B cell (primary cell): ENCODE measurements at regions not wholly inside any gene's neighbourhood (a gene's known extent, or its start where the extent isn't known, plus 50 kb on each side); places are given as distances from the start of the nearest gene placed in this dataset.
"Not testable (repeated sequence)": the region's sequence is repeated elsewhere in the genome, so short reads cannot be mapped to it uniquely, and the experiment has no call there.

Experiments
- ATAC-seq: fragments of 200-7000 bp; cut with Tn5 transposase; one replicate; pipeline ENCODE4 v1.10.0; 2021; ENCODE audit warnings: low read depth, mild to moderate bottlenecking, moderate number of reproducible peaks, moderate library complexity
- CTCF ChIA-PET: fragments of 350-600 bp; sonication (Branson Sonifier 250); formaldehyde crosslinking; loops from one replicate; lab custom pipeline; 2021; ENCODE audit warnings: antibody characterized with exemption, inconsistent platforms; lab: Charles Lee
- POLR2A ChIA-PET: fragments of 350-600 bp; sonication (Branson Sonifier 250); formaldehyde crosslinking; loops from one replicate; lab custom pipeline; 2021; ENCODE audit warnings: antibody characterized with exemption; lab: Charles Lee
- DNase-seq: peaks from one replicate; pipeline ENCODE4 v3.0.0; 2013
- H2AFZ ChIP-seq: 2 replicates; pipeline ENCODE4 v1.6.1; 2012; ENCODE audit warnings: mild to moderate bottlenecking, low read depth, low read length; ENCODE audit not compliant: insufficient read depth, poor library complexity, severe bottlenecking
- H3K27ac ChIP-seq, 2 donors: 1 replicate in 1 of 2; 2 replicates in 1 of 2; pipeline ENCODE4 v1.5.1; 2012 to 2013; ENCODE audit warnings: low read length in 2 of 2, mild to moderate bottlenecking in 2 of 2, moderate library complexity in 1 of 2
- H3K27me3 ChIP-seq, 4 experiments: fragments of 200-600 bp in 1 of 4; sonication (generic) in 1 of 4; replicated peaks in 1 of 4; 1 replicate in 2 of 4; 2 replicates in 2 of 4; pipeline versions ENCODE4 v1.6.1 to v1.7.0; 2013 to 2016; ENCODE audit warnings: low read length in 3 of 4, mild to moderate bottlenecking in 2 of 4, mixed read lengths in 1 of 4, moderate library complexity in 1 of 4; ENCODE audit not compliant: insufficient read depth in 4 of 4, control insufficient read depth in 3 of 4; ENCODE audit errors: control extremely low read depth in 1 of 4
- H3K36me3 ChIP-seq, 2 experiments: replicated peaks in 1 of 2; 1 replicate in 1 of 2; 2 replicates in 1 of 2; pipeline versions ENCODE4 v1.6.1 to v1.7.1; 2013; ENCODE audit warnings: low read length in 1 of 2; ENCODE audit not compliant: insufficient read depth in 2 of 2, control insufficient read depth in 1 of 2; ENCODE audit errors: control extremely low read depth in 1 of 2, extremely low read depth in 1 of 2
- H3K4me1 ChIP-seq, 2 donors: fragments of 200-600 bp in 1 of 2; sonication (generic) in 1 of 2; 1 replicate in 1 of 2; 2 replicates in 1 of 2; pipeline versions ENCODE4 v1.5.1 to v1.6.1; 2013 to 2017; ENCODE audit warnings: low read length in 2 of 2; ENCODE audit not compliant: control insufficient read depth in 2 of 2, insufficient read depth in 2 of 2
- H3K4me2 ChIP-seq: replicated peaks from 2 replicates; pipeline ENCODE3; 2012; ENCODE audit warnings: mild to moderate bottlenecking, low read depth, low read length; ENCODE audit not compliant: poor library complexity, severe bottlenecking
- H3K4me3 ChIP-seq, 5 experiments: fragments of 200-600 bp in 1 of 5; sonication (generic) in 1 of 5; 1 replicate in 3 of 5; 2 replicates in 2 of 5; pipeline versions ENCODE4 v1.5.1 to v1.7.0; 2011 to 2016; ENCODE audit warnings: low read length in 4 of 5, mild to moderate bottlenecking in 4 of 5, low read depth in 2 of 5, control low read depth in 1 of 5, moderate library complexity in 1 of 5; ENCODE audit not compliant: insufficient read depth in 1 of 5; ENCODE audit errors: control extremely low read depth in 1 of 5, extremely low read depth in 1 of 5
- H3K79me2 ChIP-seq: fragments of 200-600 bp; sonication (generic); one replicate; pipeline ENCODE4 v1.6.0; 2016; ENCODE audit warnings: low read length; ENCODE audit not compliant: control insufficient read depth, insufficient read depth
- H3K9ac ChIP-seq: fragments of 200-600 bp; sonication (generic); 2 replicates; pipeline ENCODE4 v1.6.1; 2017; ENCODE audit warnings: mild to moderate bottlenecking, low read length, moderate library complexity
- H3K9me3 ChIP-seq, 3 donors: one replicate each; pipeline versions ENCODE4 v1.6.1 to v1.7.1; 2013; ENCODE audit warnings: low read length in 2 of 3; ENCODE audit not compliant: control insufficient read depth in 2 of 3, insufficient read depth in 1 of 3; ENCODE audit errors: control extremely low read depth in 1 of 3
- H4K20me1 ChIP-seq: 2 replicates; pipeline ENCODE4 v1.6.0; 2012; ENCODE audit warnings: mild to moderate bottlenecking, low read length; ENCODE audit not compliant: insufficient read depth, control insufficient read depth, poor library complexity, severe bottlenecking
- H3K27ac Mint-ChIP-seq: one replicate; pipeline ENCODE4 v1.8.0; 2021; ENCODE audit warnings: mixed read lengths
- H3K27me3 Mint-ChIP-seq: one replicate; pipeline ENCODE4 v1.8.0; 2021; ENCODE audit warnings: mixed read lengths
- H3K4me1 Mint-ChIP-seq: one replicate; pipeline ENCODE4 v1.8.0; 2021; ENCODE audit warnings: mixed read lengths
- H3K4me3 Mint-ChIP-seq: one replicate; pipeline ENCODE4 v1.8.0; 2021; ENCODE audit warnings: mixed read lengths
- H3K9me3 Mint-ChIP-seq: one replicate; pipeline ENCODE4 v1.8.0; 2022; ENCODE audit warnings: mixed read lengths; ENCODE audit not compliant: insufficient read depth
- EZH2 ChIP-seq: IDR thresholded peaks from 2 replicates; pipeline ENCODE4 v1.6.1; 2012; ENCODE audit warnings: borderline replicate concordance, low read depth, mild to moderate bottlenecking, moderate library complexity, low read length; ENCODE audit not compliant: insufficient read depth, poor library complexity, severe bottlenecking
- WGBS: methylation state at CpG from one replicate; pipeline ENCODE4 v1.1.5; 2013; ENCODE audit warnings: missing lambda C conversion rate; ENCODE audit not compliant: insufficient coverage; 5-methylcytosine and 5-hydroxymethylcytosine counted together
- intact Hi-C: fragments of 100-400 bp; cut with micrococcal nuclease; formaldehyde crosslinking; loops from one replicate; pipeline ENCODE4 v1.10.0; 2022
- TF ChIP-seq, protein P1 (sequence below): fragments of 200-600 bp; IDR thresholded peaks from one replicate; pipeline ENCODE4 v1.8.0; 2022; ENCODE audit warnings: antibody characterized with exemption, mild to moderate bottlenecking

DNA sequence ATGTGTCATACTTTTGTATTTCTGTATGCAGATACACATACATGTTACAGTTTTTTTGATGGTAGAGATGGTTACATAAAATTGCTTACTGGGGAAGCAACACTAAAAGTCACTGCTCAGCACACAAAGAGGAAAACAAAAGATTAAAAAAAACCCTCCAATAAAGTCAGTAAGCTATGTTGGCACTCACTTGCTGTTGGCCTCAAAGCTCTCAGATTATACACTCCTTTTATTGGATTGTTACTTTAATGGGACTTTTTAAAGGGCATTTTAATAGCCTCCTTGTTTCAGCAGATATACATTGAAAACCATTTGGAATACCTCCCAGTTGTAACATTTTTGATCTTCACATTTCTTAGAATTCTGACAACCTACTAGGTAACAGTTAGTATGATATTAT lies 222.0 kb upstream of the HHIP start:
- Histone ChIP-seq H3K9ac (no peak overlapping the region), H3K27ac (no peak overlapping the region), H2AFZ (no peak overlapping the region), H3K9me3 (no peaks in the 10 kb centered on the region), H3K4me2 (no peak overlapping the region), H4K20me1 (no peaks in the 10 kb centered on the region), H3K4me3 (no peak overlapping the region), H3K27me3 (no peaks in the 10 kb centered on the region), H3K36me3 (no peaks in the 10 kb centered on the region), H3K4me1 (no peaks in the 10 kb centered on the region), H3K79me2 (no peaks in the 10 kb centered on the region)
- H3K9me3 Mint-ChIP-seq: no peaks in the 10 kb centered on the region
- intact Hi-C loops: no loop called here
- no peak overlapping the region for H3K4me3 Mint-ChIP-seq
- ATAC-seq (no peak), DNase-seq (no peak)
- POLR2A ChIA-PET: no interaction called here
- no peak overlapping the region for H3K27ac Mint-ChIP-seq
- H3K27me3 Mint-ChIP-seq: no peaks in the 10 kb centered on the region
- H3K4me1 Mint-ChIP-seq: no peaks in the 10 kb centered on the region
- no peak for TF ChIP-seq EZH2
- TF ChIP-seq, protein P1, sequence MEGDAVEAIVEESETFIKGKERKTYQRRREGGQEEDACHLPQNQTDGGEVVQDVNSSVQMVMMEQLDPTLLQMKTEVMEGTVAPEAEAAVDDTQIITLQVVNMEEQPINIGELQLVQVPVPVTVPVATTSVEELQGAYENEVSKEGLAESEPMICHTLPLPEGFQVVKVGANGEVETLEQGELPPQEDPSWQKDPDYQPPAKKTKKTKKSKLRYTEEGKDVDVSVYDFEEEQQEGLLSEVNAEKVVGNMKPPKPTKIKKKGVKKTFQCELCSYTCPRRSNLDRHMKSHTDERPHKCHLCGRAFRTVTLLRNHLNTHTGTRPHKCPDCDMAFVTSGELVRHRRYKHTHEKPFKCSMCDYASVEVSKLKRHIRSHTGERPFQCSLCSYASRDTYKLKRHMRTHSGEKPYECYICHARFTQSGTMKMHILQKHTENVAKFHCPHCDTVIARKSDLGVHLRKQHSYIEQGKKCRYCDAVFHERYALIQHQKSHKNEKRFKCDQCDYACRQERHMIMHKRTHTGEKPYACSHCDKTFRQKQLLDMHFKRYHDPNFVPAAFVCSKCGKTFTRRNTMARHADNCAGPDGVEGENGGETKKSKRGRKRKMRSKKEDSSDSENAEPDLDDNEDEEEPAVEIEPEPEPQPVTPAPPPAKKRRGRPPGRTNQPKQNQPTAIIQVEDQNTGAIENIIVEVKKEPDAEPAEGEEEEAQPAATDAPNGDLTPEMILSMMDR: no peak
- CTCF ChIA-PET: no interaction called here

DNA sequence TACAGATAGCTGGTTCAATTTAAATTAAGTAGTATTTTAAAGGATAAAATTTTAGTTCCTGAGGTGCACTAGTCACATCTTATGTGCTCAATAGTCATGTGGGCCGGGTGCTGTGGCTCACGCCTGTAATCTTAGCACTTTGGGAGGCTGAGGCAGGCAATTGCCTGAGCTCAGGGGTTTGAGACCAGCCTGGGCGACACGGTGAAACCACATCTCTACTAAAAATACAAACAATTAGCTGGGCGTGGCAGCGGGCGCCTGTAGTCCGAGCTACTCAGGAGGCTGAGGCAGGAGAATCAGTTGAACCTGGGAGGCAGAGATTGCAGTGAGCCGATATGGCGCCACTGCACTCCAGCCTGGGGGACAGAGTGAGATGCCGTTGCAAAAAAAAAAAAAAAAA lies 219.9 kb upstream of the HHIP start:
- H3K4me3 ChIP-seq: not testable (repeated sequence)
- 89% methylated on average over 10 of the region's 11 CpGs for WGBS

More for the DNA sequence above, 219.9 kb upstream of the HHIP start:
- DNase-seq, H2AFZ ChIP-seq, POLR2A ChIA-PET, H3K79me2 ChIP-seq, ATAC-seq, H3K27me3 ChIP-seq, H3K4me1 ChIP-seq, H3K9ac ChIP-seq, CTCF ChIA-PET, H3K27ac ChIP-seq, H3K9me3 ChIP-seq, H4K20me1 ChIP-seq, H3K4me1 Mint-ChIP-seq, H3K27me3 Mint-ChIP-seq, intact Hi-C loops, H3K27ac Mint-ChIP-seq, H3K9me3 Mint-ChIP-seq, H3K4me2 ChIP-seq, H3K36me3 ChIP-seq, H3K4me3 Mint-ChIP-seq: not testable (repeated sequence)
